ENCODE measurements at regions not wholly inside any gene's neighbourhood (a gene's known extent, or its start where the extent isn't known, plus 50 kb on each side); places are given as distances from the start of the nearest gene placed in this dataset.
A peak's percentile ranks its signal among the peaks of the same experiment; 100 is the strongest.
"Not testable (repeated sequence)": the region's sequence is repeated elsewhere in the genome, so short reads cannot be mapped to it uniquely, and the experiment has no call there.

- peak; percentile 33 for DNase-seq (ENCODE audit: low read depth)
- H3K4me3 ChIP-seq (ENCODE audit: low read depth, low read length) = no peak overlapping the region
- TF ChIP-seq, protein P1, sequence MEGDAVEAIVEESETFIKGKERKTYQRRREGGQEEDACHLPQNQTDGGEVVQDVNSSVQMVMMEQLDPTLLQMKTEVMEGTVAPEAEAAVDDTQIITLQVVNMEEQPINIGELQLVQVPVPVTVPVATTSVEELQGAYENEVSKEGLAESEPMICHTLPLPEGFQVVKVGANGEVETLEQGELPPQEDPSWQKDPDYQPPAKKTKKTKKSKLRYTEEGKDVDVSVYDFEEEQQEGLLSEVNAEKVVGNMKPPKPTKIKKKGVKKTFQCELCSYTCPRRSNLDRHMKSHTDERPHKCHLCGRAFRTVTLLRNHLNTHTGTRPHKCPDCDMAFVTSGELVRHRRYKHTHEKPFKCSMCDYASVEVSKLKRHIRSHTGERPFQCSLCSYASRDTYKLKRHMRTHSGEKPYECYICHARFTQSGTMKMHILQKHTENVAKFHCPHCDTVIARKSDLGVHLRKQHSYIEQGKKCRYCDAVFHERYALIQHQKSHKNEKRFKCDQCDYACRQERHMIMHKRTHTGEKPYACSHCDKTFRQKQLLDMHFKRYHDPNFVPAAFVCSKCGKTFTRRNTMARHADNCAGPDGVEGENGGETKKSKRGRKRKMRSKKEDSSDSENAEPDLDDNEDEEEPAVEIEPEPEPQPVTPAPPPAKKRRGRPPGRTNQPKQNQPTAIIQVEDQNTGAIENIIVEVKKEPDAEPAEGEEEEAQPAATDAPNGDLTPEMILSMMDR (conservative IDR thresholded peaks at IDR 0.05; ENCODE audit: low read depth, low read length) = no peak
These were observed 559.6 kb upstream of the ADAMTS5 start for GRCh38 chr21:27526451-27526850.

- TF ChIP-seq, protein P1 (conservative IDR thresholded peaks at IDR 0.05; ENCODE audit: low read depth, low read length) = no peak
- no peak overlapping the region for H3K4me3 ChIP-seq (ENCODE audit: low read depth, low read length)
- DNase-seq (ENCODE audit: low read depth) = peak; percentile 16
These were observed 558.9 kb upstream of the ADAMTS5 start for GRCh38 chr21:27525780-27526179.

DNA sequence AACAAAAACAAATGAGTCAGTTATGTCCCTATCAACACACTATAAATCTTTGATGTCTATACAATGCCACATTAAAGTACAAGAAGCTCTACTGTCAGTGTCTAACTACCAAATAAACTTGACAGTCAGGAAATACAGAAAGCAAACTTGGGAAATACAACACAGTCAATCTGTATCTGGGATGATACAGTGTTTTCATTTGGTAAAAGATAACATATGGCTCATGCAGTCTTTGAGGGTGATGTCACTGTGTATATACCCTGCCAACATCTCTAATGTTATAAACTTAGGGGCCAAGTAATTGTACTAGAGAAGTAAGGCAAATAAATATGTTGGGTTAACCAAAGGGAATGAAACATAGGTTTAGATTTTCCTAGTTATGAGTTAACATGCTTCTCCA lies 552.5 kb upstream of the ADAMTS5 start:
- DNase-seq (ENCODE audit: low read depth) = peak; percentile 87
- H3K4me3 ChIP-seq (ENCODE audit: low read depth, low read length) = no peak overlapping the region
- TF ChIP-seq, protein P1 (conservative IDR thresholded peaks at IDR 0.05; ENCODE audit: low read depth, low read length) = no peak

- not testable (repeated sequence) for DNase-seq (ENCODE audit: low read depth); H3K4me3 ChIP-seq (ENCODE audit: low read depth, low read length)
These were observed 550.3 kb upstream of the ADAMTS5 start for GRCh38 chr21:27517177-27517576.

GRCh38 chr21:27515676-27516075 lies 548.8 kb upstream of the ADAMTS5 start:
- TF ChIP-seq, protein P1 (conservative IDR thresholded peaks at IDR 0.05; ENCODE audit: low read depth, low read length) = no peak
- H3K4me3 ChIP-seq (ENCODE audit: low read depth, low read length) = no peak overlapping the region
- DNase-seq (ENCODE audit: low read depth) = no peak

GRCh38 chr21:27513825-27514224 lies 546.9 kb upstream of the ADAMTS5 start:
- DNase-seq (ENCODE audit: low read depth) = no peak
- H3K4me3 ChIP-seq (ENCODE audit: low read depth, low read length) = no peak overlapping the region
- TF ChIP-seq, protein P1 (conservative IDR thresholded peaks at IDR 0.05; ENCODE audit: low read depth, low read length) = no peak

DNA sequence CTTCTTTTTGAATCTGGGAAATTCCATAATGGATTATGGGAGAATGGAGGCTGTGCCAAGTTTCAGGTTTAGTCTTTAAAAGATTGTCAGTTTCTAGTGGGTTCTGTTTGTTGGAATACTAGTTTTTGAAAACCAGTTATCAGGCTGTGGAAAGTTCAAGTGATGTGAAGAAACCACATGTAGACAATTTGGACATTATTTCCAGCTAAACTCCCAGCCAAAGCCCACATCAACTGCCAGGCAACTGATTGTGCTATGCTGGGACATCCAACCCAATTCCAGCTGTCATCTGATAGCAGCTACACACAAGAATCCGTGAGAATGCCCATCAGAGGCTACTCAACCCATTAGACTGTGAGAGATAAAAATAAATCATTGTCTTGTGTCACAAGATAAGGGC lies 546.1 kb upstream of the ADAMTS5 start:
- TF ChIP-seq, protein P1 (conservative IDR thresholded peaks at IDR 0.05; ENCODE audit: low read depth, low read length) = no peak
- no peak overlapping the region for H3K4me3 ChIP-seq (ENCODE audit: low read depth, low read length)
- peak; percentile 15 for DNase-seq (ENCODE audit: low read depth)

DNA sequence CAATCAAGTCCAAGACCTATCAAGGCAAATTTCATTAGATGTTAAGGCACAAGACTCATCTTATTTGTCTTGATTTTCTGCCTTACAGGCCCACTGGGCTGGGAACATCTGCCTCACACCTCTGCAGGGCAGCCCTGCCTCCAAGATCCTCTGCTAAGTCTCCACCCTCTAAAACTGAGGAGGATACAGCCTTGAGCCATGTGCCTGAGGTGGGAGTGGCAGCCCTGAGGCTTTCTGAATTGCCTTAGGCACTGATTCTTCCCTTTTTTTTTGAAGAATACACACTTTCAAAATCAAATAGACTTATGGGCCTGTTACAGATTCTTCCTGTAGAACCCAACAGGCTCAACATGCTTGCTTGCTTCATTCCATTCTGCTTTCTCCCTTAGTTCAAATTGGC lies 544.3 kb upstream of the ADAMTS5 start:
- no peak overlapping the region for H3K4me3 ChIP-seq (ENCODE audit: low read depth, low read length)
- TF ChIP-seq, protein P1 (conservative IDR thresholded peaks at IDR 0.05; ENCODE audit: low read depth, low read length) = no peak
- no peak for DNase-seq (ENCODE audit: low read depth)

All from choroid plexus epithelial cell (primary cell).